Vagina (tissue), 2 donors: ENCODE measurements at regions not wholly inside any gene's neighbourhood (a gene's known extent, or its start where the extent isn't known, plus 50 kb on each side); places are given as distances from the start of the nearest gene placed in this dataset.

ENCODE experiments used
- POLR2A ChIP-seq, 2 donors: fragments of 450-650 bp; IDR thresholded peaks; one replicate each; pipeline ENCODE4 v1.6.1; 2017; ENCODE audit warnings: antibody characterized with exemption in 2 of 2, mild to moderate bottlenecking in 2 of 2, moderate library complexity in 2 of 2
- POLR2AphosphoS5 ChIP-seq, 2 donors: sonication (generic); formaldehyde crosslinking; IDR thresholded peaks; one replicate each; pipeline ENCODE4 v1.9.0; 2017; ENCODE audit warnings: antibody characterized with exemption in 2 of 2, mild to moderate bottlenecking in 2 of 2, low read depth in 1 of 2; ENCODE audit not compliant: insufficient read depth in 1 of 2
- TF ChIP-seq, protein P1 (sequence below), 3 experiments: fragments of 450-650 bp in 2 of 3; fragments of 200-600 bp in 1 of 3; sonication (generic) in 1 of 3; IDR thresholded peaks; one replicate each; pipeline ENCODE4 v1.5.1; 2017 to 2019; ENCODE audit warnings: antibody characterized with exemption in 3 of 3, mild to moderate bottlenecking in 2 of 3, moderate library complexity in 2 of 3

DNA sequence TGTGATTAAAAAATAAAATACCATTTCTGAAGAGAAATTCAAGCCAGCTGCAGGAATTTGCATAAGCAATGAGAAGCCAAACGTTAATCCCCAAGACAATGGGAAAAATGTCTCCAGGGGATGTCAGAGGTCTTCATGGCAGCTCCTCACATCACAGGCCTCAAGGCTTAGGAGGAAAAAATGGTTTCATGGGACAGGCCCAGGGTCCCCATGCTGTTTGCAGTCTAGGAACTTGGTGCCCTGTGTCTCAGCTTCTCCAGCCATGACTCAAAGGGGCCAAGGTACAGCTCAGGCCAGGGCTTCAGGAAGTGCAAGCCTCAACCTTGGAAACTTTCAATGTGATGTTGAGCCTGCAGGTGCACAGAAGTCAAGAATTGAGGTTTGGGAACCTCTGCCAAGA is 1428.4 kb upstream of the CDH2 start:
- TF ChIP-seq, protein P1, sequence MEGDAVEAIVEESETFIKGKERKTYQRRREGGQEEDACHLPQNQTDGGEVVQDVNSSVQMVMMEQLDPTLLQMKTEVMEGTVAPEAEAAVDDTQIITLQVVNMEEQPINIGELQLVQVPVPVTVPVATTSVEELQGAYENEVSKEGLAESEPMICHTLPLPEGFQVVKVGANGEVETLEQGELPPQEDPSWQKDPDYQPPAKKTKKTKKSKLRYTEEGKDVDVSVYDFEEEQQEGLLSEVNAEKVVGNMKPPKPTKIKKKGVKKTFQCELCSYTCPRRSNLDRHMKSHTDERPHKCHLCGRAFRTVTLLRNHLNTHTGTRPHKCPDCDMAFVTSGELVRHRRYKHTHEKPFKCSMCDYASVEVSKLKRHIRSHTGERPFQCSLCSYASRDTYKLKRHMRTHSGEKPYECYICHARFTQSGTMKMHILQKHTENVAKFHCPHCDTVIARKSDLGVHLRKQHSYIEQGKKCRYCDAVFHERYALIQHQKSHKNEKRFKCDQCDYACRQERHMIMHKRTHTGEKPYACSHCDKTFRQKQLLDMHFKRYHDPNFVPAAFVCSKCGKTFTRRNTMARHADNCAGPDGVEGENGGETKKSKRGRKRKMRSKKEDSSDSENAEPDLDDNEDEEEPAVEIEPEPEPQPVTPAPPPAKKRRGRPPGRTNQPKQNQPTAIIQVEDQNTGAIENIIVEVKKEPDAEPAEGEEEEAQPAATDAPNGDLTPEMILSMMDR (IDR thresholded peaks at IDR 0.05), result no peak
- TF ChIP-seq POLR2AphosphoS5 (IDR thresholded peaks at IDR 0.05; ENCODE audit: insufficient read depth in 1 of 2, low read depth in 1 of 2), result no peak
- TF ChIP-seq POLR2A (IDR thresholded peaks at IDR 0.05), result no peak
